Hematopoietic multipotent progenitor cell treated with erythropoietin and hydrocortisone succinate and interleukin-3 and kit ligand, for 6 days (in vitro differentiated cells): ENCODE measurements at regions not wholly inside any gene's neighbourhood (a gene's known extent, or its start where the extent isn't known, plus 50 kb on each side); places are given as distances from the start of the nearest gene placed in this dataset.

Experiments used
- DNase-seq: peaks from one replicate; pipeline ENCODE4 v3.0.0-alpha.2; 2015

- no peak for DNase-seq
Measured at GRCh38 chr9:118809160-118809625, 560.0 kb downstream of the BRINP1 start.

- no peak for DNase-seq
Measured at GRCh38 chr9:118829334-118829733, 539.9 kb downstream of the BRINP1 start.

- DNase-seq, result no peak
Measured at GRCh38 chr9:118832371-118832770, 536.9 kb downstream of the BRINP1 start.

GRCh38 chr9:118836891-118837290 lies 532.3 kb downstream of the BRINP1 start:
- DNase-seq, result no peak

- DNase-seq, result no peak
Measured at GRCh38 chr9:118871531-118871930, 497.7 kb downstream of the BRINP1 start.

- DNase-seq, result no peak
Measured at GRCh38 chr9:118882684-118883083, 486.6 kb downstream of the BRINP1 start.

GRCh38 chr9:118883411-118883810 lies 485.8 kb downstream of the BRINP1 start:
- no peak for DNase-seq

- no peak for DNase-seq
Measured at GRCh38 chr9:118891213-118891612, 478.0 kb downstream of the BRINP1 start.

- DNase-seq, result peak; percentile 1
Measured at GRCh38 chr9:118896324-118897000, 472.8 kb downstream of the BRINP1 start.

- no peak for DNase-seq
Measured at GRCh38 chr9:118918180-118918579, 451.1 kb downstream of the BRINP1 start.

GRCh38 chr9:118928722-118929121 lies 440.5 kb downstream of the BRINP1 start:
- DNase-seq, result no peak

GRCh38 chr9:118929287-118929686 lies 439.9 kb downstream of the BRINP1 start:
- no peak for DNase-seq

GRCh38 chr9:118931941-118932340 lies 437.3 kb downstream of the BRINP1 start:
- DNase-seq, result no peak

- no peak for DNase-seq
Measured at GRCh38 chr9:118938581-118938980, 430.7 kb downstream of the BRINP1 start.

- DNase-seq, result no peak
Measured at GRCh38 chr9:118940473-118940872, 428.8 kb downstream of the BRINP1 start.

GRCh38 chr9:118946669-118947068 lies 422.6 kb downstream of the BRINP1 start:
- DNase-seq, result no peak

- no peak for DNase-seq
Measured at GRCh38 chr9:118954857-118955256, 414.4 kb downstream of the BRINP1 start.

- DNase-seq, result no peak
Measured at GRCh38 chr9:118957585-118957984, 411.6 kb downstream of the BRINP1 start.

- no peak for DNase-seq
Measured at GRCh38 chr9:118959366-118959765, 409.9 kb downstream of the BRINP1 start.

GRCh38 chr9:118961857-118962256 lies 407.4 kb downstream of the BRINP1 start:
- no peak for DNase-seq

- no peak for DNase-seq
Measured at GRCh38 chr9:118962426-118962825, 406.8 kb downstream of the BRINP1 start.

GRCh38 chr9:118963674-118964073 lies 405.6 kb downstream of the BRINP1 start:
- DNase-seq, result no peak

GRCh38 chr9:118967901-118968300 lies 401.3 kb downstream of the BRINP1 start:
- no peak for DNase-seq

- DNase-seq, result no peak
Measured at GRCh38 chr9:118975736-118976135, 393.5 kb downstream of the BRINP1 start.

- DNase-seq, result no peak
Measured at GRCh38 chr9:118976160-118976559, 393.1 kb downstream of the BRINP1 start.
